GM12878 (cell line): ENCODE measurements at regions not wholly inside any gene's neighbourhood (a gene's known extent, or its start where the extent isn't known, plus 50 kb on each side); places are given as distances from the start of the nearest gene placed in this dataset.

Experiments used
- ATAC-seq: fragments of 200-7000 bp; cut with Tn5 transposase; 3 replicates; pipeline ENCODE4 v1.9.1; 2020; ENCODE audit warnings: mild to moderate bottlenecking, moderate library complexity
- BruUV-seq: library from RNA; stranded (reverse); fragments of 400-500 nt; replicated peaks from 2 replicates; lab custom pipeline; 2021; lab: Mats Ljungman, UMichigan
- CTCF ChIA-PET: fragments of 300-600 bp; sonication (Branson Sonifier 250); formaldehyde crosslinking; extraction: SDS; loops from one replicate; lab custom pipeline; 2021; ENCODE audit warnings: inconsistent platforms; lab: Yijun Ruan, JAX
- POLR2A ChIA-PET: fragments of 350-600 bp; formaldehyde crosslinking; extraction: SDS; loops from one replicate; lab custom pipeline; 2021; ENCODE audit warnings: inconsistent platforms; lab: Charles Lee
- RAD21 ChIA-PET: fragments of 300-600 bp; sonication (Branson Sonifier 250); formaldehyde crosslinking; loops from one replicate; lab custom pipeline; 2023; ENCODE audit warnings: antibody characterized with exemption; ENCODE audit not compliant: unreplicated experiment; lab: Charles Lee
- SMC1A ChIA-PET: fragments of 300-600 bp; sonication (Branson Sonifier 250); formaldehyde crosslinking; loops from one replicate; lab custom pipeline; 2023; ENCODE audit not compliant: unreplicated experiment, uncharacterized antibody; lab: Charles Lee
- DNase-seq: peaks from one replicate; pipeline ENCODE4 v3.0.0-alpha.2; 2011; ENCODE audit warnings: low read depth, low spot score
- FAIRE-seq: peaks from 3 replicates; lab custom pipeline; 2011; peaks lifted over from hg19 to GRCh38; lab: Jason Lieb, UNC
- H2AFZ ChIP-seq: 2 replicates; pipeline ENCODE4 v1.6.0; 2011; ENCODE audit warnings: low read depth, low read length, control low read depth; ENCODE audit not compliant: control insufficient read depth
- H3K27ac ChIP-seq: 2 replicates; pipeline ENCODE4 v1.5.1; 2011; ENCODE audit warnings: control low read depth; ENCODE audit not compliant: control insufficient read depth, insufficient read depth
- H3K27me3 ChIP-seq, 2 experiments: replicated peaks in 1 of 2; 2 replicates each; pipeline versions ENCODE4 v1.6.0 to v1.6.1; 2011; ENCODE audit warnings: low read length in 1 of 2; ENCODE audit not compliant: control insufficient read depth in 2 of 2, insufficient read depth in 2 of 2
- H3K36me3 ChIP-seq, 2 experiments: 2 replicates each; pipeline ENCODE4 v1.5.1; 2011; ENCODE audit warnings: low read length in 1 of 2; ENCODE audit not compliant: control insufficient read depth in 2 of 2, insufficient read depth in 2 of 2
- H3K4me1 ChIP-seq: 2 replicates; pipeline ENCODE4 v1.6.1; 2011; ENCODE audit warnings: mild to moderate bottlenecking, low read length, moderate library complexity, mixed read lengths; ENCODE audit not compliant: control insufficient read depth, insufficient read depth
- H3K4me2 ChIP-seq: 2 replicates; pipeline ENCODE4 v1.6.0; 2011; ENCODE audit warnings: control low read depth; ENCODE audit not compliant: control insufficient read depth, insufficient read depth
- H3K4me3 ChIP-seq: fragments of 200-600 bp; sonication (generic); 2 replicates; pipeline ENCODE4 v1.5.1; 2016
- H3K79me2 ChIP-seq: 2 replicates; pipeline ENCODE4 v1.6.0; 2011; ENCODE audit warnings: low read length; ENCODE audit not compliant: control insufficient read depth, insufficient read depth
- H3K9ac ChIP-seq: 2 replicates; pipeline ENCODE4 v1.8.0; 2011; ENCODE audit warnings: low read length, control low read depth, mixed read lengths; ENCODE audit not compliant: control insufficient read depth, insufficient read depth
- H3K9me3 ChIP-seq: replicated peaks from 3 replicates; pipeline ENCODE4 v1.5.1; 2011; ENCODE audit warnings: mild to moderate bottlenecking, low read length; ENCODE audit not compliant: control insufficient read depth, insufficient read depth
- H4K20me1 ChIP-seq: 2 replicates; pipeline ENCODE4 v1.6.0; 2011; ENCODE audit not compliant: control insufficient read depth, insufficient read depth
- BACH1 ChIP-seq: fragments of 450-650 bp; IDR thresholded peaks from 2 replicates; pipeline ENCODE4 v1.6.1; 2017; ENCODE audit warnings: mild to moderate bottlenecking, borderline replicate concordance
- BMI1 ChIP-seq: fragments of 450-650 bp; IDR thresholded peaks from 2 replicates; pipeline ENCODE4 v1.6.1; 2016; ENCODE audit warnings: mild to moderate bottlenecking, moderate library complexity, borderline replicate concordance
- CTCF ChIP-seq, 3 experiments: IDR thresholded peaks in 2 of 3; conservative IDR thresholded peaks in 1 of 3; 2 replicates each; pipeline ENCODE4 v1.5.1; 2011; ENCODE audit warnings: low read depth in 3 of 3, low read length in 3 of 3, mild to moderate bottlenecking in 3 of 3, control low read depth in 2 of 3, moderate library complexity in 2 of 3, inconsistent platforms in 1 of 3, mixed read lengths in 1 of 3; ENCODE audit not compliant: control insufficient read depth in 2 of 3, insufficient read depth in 1 of 3; ENCODE audit errors: extremely low read depth in 1 of 3
- ETV6 ChIP-seq, 2 experiments: fragments of 450-650 bp in 1 of 2; IDR thresholded peaks in 1 of 2; conservative IDR thresholded peaks in 1 of 2; 2 replicates each; pipeline ENCODE4 v1.6.1; 2014; ENCODE audit warnings: antibody characterized with exemption in 1 of 2, borderline replicate concordance in 1 of 2, low read depth in 1 of 2, mild to moderate bottlenecking in 1 of 2, moderate library complexity in 1 of 2
- EZH2 ChIP-seq: IDR thresholded peaks from 2 replicates; pipeline ENCODE4 v1.6.1; 2012; ENCODE audit warnings: low read depth, mild to moderate bottlenecking, control low read depth, inconsistent platforms, low read length, borderline replicate concordance; ENCODE audit not compliant: control insufficient read depth
- NFIC ChIP-seq: IDR thresholded peaks from 2 replicates; pipeline ENCODE4 v1.6.1; 2012; ENCODE audit warnings: low read depth, mild to moderate bottlenecking, inconsistent platforms, low read length, moderate library complexity
- NR2C1 ChIP-seq: fragments of 450-650 bp; IDR thresholded peaks from 2 replicates; pipeline ENCODE4 v1.6.1; 2017; ENCODE audit warnings: antibody characterized with exemption, mild to moderate bottlenecking, moderate library complexity
- SPI1 ChIP-seq: IDR thresholded peaks from 2 replicates; pipeline ENCODE4 v1.6.1; 2011; ENCODE audit warnings: low read depth, mild to moderate bottlenecking, low read length, moderate library complexity, borderline replicate concordance; ENCODE audit not compliant: insufficient read depth
- SREBF2 ChIP-seq: IDR thresholded peaks from 2 replicates; pipeline ENCODE4 v1.6.1; 2012; ENCODE audit warnings: mild to moderate bottlenecking, low read length
- ZNF274 ChIP-seq: IDR thresholded peaks from one replicate; pipeline ENCODE4 v1.8.0; 2011; ENCODE audit not compliant: insufficient read length, insufficient read depth
- WGBS: methylation state at CpG from one replicate; pipeline ENCODE4 v1.1.6; 2016; ENCODE audit warnings: low lambda C conversion rate; ENCODE audit not compliant: insufficient replicate concordance, insufficient coverage; ENCODE audit errors: missing lambda C conversion rate; 5-methylcytosine and 5-hydroxymethylcytosine counted together
- in situ Hi-C: fragments of 300-500 bp; cut with MboI; formaldehyde crosslinking; loops from 9 replicates; pipeline ENCODE4 v1.14.3; 2018; ENCODE audit warnings: mixed read lengths
- intact Hi-C: fragments of 100-400 bp; cut with micrococcal nuclease; formaldehyde crosslinking; loops from one replicate; pipeline ENCODE4 v1.14.2; 2022; ENCODE audit not compliant: unreplicated experiment
- TF ChIP-seq, protein P1 (sequence below): fragments of 450-650 bp; IDR thresholded peaks from 2 replicates; pipeline ENCODE4 v1.6.1; 2017; ENCODE audit warnings: mild to moderate bottlenecking, moderate library complexity
- TF ChIP-seq, protein P2 (sequence below): fragments of 450-650 bp; IDR thresholded peaks from 2 replicates; pipeline ENCODE4 v1.6.1; 2017; ENCODE audit warnings: borderline replicate concordance
- TF ChIP-seq, protein P3 (sequence below): IDR thresholded peaks from 2 replicates; pipeline ENCODE4 v1.6.1; 2011; ENCODE audit warnings: borderline replicate concordance, low read depth, mild to moderate bottlenecking, moderate library complexity, mixed read lengths, low read length; ENCODE audit not compliant: insufficient read depth; ENCODE audit errors: extremely low read length

DNA sequence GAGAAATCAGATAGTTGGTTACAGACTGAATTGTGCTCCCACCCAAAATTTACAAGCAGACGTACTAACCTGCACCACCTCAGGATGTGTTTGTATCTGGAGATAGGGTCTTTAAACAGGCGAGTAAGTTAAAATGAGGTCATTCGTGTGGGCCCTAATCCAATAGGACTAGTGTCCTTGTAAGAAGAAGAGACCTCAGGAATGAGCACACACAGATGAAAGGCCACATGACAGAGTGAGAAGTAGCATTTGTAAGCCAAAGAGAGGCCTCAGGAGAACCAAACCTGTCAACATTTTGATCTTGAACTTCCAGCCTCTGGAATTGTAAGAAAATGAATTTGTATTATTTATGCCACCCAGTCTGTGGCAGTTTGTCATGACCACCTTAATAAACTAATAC, 149.5 kb upstream of the VWC2 start:
- in situ Hi-C loops = no loop called here
- H3K4me2 ChIP-seq = no peak overlapping the region
- TF ChIP-seq SPI1 = no peak
- no peak for TF ChIP-seq EZH2
- no peak for TF ChIP-seq ZNF274
- no peak for TF ChIP-seq SREBF2
- TF ChIP-seq BMI1 = no peak
- TF ChIP-seq, protein P1, sequence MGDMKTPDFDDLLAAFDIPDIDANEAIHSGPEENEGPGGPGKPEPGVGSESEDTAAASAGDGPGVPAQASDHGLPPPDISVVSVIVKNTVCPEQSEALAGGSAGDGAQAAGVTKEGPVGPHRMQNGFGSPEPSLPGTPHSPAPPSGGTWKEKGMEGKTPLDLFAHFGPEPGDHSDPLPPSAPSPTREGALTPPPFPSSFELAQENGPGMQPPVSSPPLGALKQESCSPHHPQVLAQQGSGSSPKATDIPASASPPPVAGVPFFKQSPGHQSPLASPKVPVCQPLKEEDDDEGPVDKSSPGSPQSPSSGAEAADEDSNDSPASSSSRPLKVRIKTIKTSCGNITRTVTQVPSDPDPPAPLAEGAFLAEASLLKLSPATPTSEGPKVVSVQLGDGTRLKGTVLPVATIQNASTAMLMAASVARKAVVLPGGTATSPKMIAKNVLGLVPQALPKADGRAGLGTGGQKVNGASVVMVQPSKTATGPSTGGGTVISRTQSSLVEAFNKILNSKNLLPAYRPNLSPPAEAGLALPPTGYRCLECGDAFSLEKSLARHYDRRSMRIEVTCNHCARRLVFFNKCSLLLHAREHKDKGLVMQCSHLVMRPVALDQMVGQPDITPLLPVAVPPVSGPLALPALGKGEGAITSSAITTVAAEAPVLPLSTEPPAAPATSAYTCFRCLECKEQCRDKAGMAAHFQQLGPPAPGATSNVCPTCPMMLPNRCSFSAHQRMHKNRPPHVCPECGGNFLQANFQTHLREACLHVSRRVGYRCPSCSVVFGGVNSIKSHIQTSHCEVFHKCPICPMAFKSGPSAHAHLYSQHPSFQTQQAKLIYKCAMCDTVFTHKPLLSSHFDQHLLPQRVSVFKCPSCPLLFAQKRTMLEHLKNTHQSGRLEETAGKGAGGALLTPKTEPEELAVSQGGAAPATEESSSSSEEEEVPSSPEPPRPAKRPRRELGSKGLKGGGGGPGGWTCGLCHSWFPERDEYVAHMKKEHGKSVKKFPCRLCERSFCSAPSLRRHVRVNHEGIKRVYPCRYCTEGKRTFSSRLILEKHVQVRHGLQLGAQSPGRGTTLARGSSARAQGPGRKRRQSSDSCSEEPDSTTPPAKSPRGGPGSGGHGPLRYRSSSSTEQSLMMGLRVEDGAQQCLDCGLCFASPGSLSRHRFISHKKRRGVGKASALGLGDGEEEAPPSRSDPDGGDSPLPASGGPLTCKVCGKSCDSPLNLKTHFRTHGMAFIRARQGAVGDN = no peak
- TF ChIP-seq NR2C1 = no peak
- TF ChIP-seq, protein P2, sequence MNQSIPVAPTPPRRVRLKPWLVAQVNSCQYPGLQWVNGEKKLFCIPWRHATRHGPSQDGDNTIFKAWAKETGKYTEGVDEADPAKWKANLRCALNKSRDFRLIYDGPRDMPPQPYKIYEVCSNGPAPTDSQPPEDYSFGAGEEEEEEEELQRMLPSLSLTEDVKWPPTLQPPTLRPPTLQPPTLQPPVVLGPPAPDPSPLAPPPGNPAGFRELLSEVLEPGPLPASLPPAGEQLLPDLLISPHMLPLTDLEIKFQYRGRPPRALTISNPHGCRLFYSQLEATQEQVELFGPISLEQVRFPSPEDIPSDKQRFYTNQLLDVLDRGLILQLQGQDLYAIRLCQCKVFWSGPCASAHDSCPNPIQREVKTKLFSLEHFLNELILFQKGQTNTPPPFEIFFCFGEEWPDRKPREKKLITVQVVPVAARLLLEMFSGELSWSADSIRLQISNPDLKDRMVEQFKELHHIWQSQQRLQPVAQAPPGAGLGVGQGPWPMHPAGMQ = no peak
- TF ChIP-seq, protein P3, sequence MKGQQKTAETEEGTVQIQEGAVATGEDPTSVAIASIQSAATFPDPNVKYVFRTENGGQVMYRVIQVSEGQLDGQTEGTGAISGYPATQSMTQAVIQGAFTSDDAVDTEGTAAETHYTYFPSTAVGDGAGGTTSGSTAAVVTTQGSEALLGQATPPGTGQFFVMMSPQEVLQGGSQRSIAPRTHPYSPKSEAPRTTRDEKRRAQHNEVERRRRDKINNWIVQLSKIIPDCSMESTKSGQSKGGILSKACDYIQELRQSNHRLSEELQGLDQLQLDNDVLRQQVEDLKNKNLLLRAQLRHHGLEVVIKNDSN = no peak
- TF ChIP-seq CTCF (IDR thresholded peaks at IDR 0.05 in 2 of 3, conservative IDR thresholded peaks at IDR 0.05 in 1 of 3; ENCODE audit: control insufficient read depth in 2 of 3, extremely low read depth in 1 of 3, insufficient read depth in 1 of 3, low read depth in 3 of 3, low read length in 3 of 3) = no peak
- no peak for TF ChIP-seq NFIC
- no peak for TF ChIP-seq ETV6 (conservative IDR thresholded peaks at IDR 0.05 in 1 of 2, IDR thresholded peaks at IDR 0.05 in 1 of 2; ENCODE audit: borderline replicate concordance in 1 of 2, low read depth in 1 of 2)
- no peak for TF ChIP-seq BACH1

More for the DNA sequence above, 149.5 kb upstream of the VWC2 start:
- 29% methylated on average over 3 of the region's 3 CpGs for WGBS
- no peak for FAIRE-seq
- no peaks in the 10 kb centered on the region for H3K4me1 ChIP-seq
- intact Hi-C loops = no loop called here
- H3K27me3 ChIP-seq = no peaks in the 10 kb centered on the region
- no peaks in the 10 kb centered on the region for H3K79me2 ChIP-seq
- ChIA-PET SMC1A (no interaction called here), POLR2A (no interaction called here), RAD21 (no interaction called here), CTCF (no interaction called here)
- no peaks in the 10 kb centered on the region for H3K9me3 ChIP-seq
- H2AFZ ChIP-seq = no peak overlapping the region
- H4K20me1 ChIP-seq = no peaks in the 10 kb centered on the region
- DNase-seq = no peak
- no peak for ATAC-seq
- H3K36me3 ChIP-seq = no peaks in the 10 kb centered on the region
- H3K9ac ChIP-seq = no peak overlapping the region
- H3K27ac ChIP-seq = no peak overlapping the region
- no TSS peak for BruUV-seq
- no peak overlapping the region for H3K4me3 ChIP-seq
